Frontal cortex (tissue), 3 donors: ENCODE measurements at regions not wholly inside any gene's neighbourhood (a gene's known extent, or its start where the extent isn't known, plus 50 kb on each side); places are given as distances from the start of the nearest gene placed in this dataset.
"Not testable (repeated sequence)": the region's sequence is repeated elsewhere in the genome, so short reads cannot be mapped to it uniquely, and the experiment has no call there.

Experiments used
- DNase-seq, 2 donors: peaks; one replicate each; pipeline ENCODE4 v3.0.0; 2012; ENCODE audit warnings: low spot score in 2 of 2
- FAIRE-seq: peaks from 2 replicates; lab custom pipeline; 2012; peaks lifted over from hg19 to GRCh38; lab: Jason Lieb, UNC
- donor health status: control.
- donor health status: control.
- donor health status: control.

GRCh38 chr3:181915551-181915950, 203.8 kb downstream of the SOX2 start:
- DNase-seq (no peak), FAIRE-seq (no peak)

- FAIRE-seq: no peak
- DNase-seq: no peak
Measured at GRCh38 chr3:181916013-181916412, 204.3 kb downstream of the SOX2 start.

GRCh38 chr3:181917027-181917426, 205.3 kb downstream of the SOX2 start:
- DNase-seq (no peak), FAIRE-seq (no peak)

- DNase-seq (no peak), FAIRE-seq (no peak)
Measured at GRCh38 chr3:181919375-181919774, 207.7 kb downstream of the SOX2 start.

- no peak for DNase-seq
- FAIRE-seq: no peak
Measured at GRCh38 chr3:181920409-181920808, 208.7 kb downstream of the SOX2 start.

GRCh38 chr3:181921220-181921619, 209.5 kb downstream of the SOX2 start:
- no peak for FAIRE-seq

GRCh38 chr3:181925841-181926240, 214.1 kb downstream of the SOX2 start:
- not testable (repeated sequence) for FAIRE-seq

More at GRCh38 chr3:181921220-181921619, 209.5 kb downstream of the SOX2 start:
- DNase-seq: no peak

GRCh38 chr3:181929501-181929900, 217.8 kb downstream of the SOX2 start:
- DNase-seq (no peak), FAIRE-seq (no peak)

More at GRCh38 chr3:181925841-181926240, 214.1 kb downstream of the SOX2 start:
- DNase-seq: not testable (repeated sequence)

- DNase-seq (no peak), FAIRE-seq (no peak)
Measured at GRCh38 chr3:181930105-181930504, 218.4 kb downstream of the SOX2 start.

- no peak for FAIRE-seq
- no peak for DNase-seq
Measured at GRCh38 chr3:181932039-181932438, 220.3 kb downstream of the SOX2 start.

GRCh38 chr3:181933052-181933618, 221.4 kb downstream of the SOX2 start:
- FAIRE-seq: no peak

GRCh38 chr3:181935915-181936314, 224.2 kb downstream of the SOX2 start:
- DNase-seq (no peak), FAIRE-seq (no peak)

More at GRCh38 chr3:181933052-181933618, 221.4 kb downstream of the SOX2 start:
- no peak for DNase-seq

GRCh38 chr3:181936774-181937173, 225.0 kb downstream of the SOX2 start:
- no peak for FAIRE-seq
- no peak for DNase-seq

- DNase-seq, FAIRE-seq: not testable (repeated sequence)
Measured at GRCh38 chr3:181938580-181938979, 226.9 kb downstream of the SOX2 start.

- DNase-seq (no peak), FAIRE-seq (no peak)
Measured at GRCh38 chr3:181940703-181941102, 229.0 kb downstream of the SOX2 start.

GRCh38 chr3:181941250-181941649, 229.5 kb downstream of the SOX2 start:
- no peak for DNase-seq
- FAIRE-seq: no peak

- no peak for FAIRE-seq
- DNase-seq: no peak
Measured at GRCh38 chr3:181943285-181943684, 231.6 kb downstream of the SOX2 start.

- FAIRE-seq (no peak), DNase-seq (no peak)
Measured at GRCh38 chr3:181947606-181948005, 235.9 kb downstream of the SOX2 start.

GRCh38 chr3:181948286-181948685, 236.6 kb downstream of the SOX2 start:
- FAIRE-seq: no peak
- DNase-seq: no peak

GRCh38 chr3:181952221-181952620, 240.5 kb downstream of the SOX2 start:
- FAIRE-seq (no peak), DNase-seq (no peak)

- no peak for FAIRE-seq
- DNase-seq: no peak
Measured at GRCh38 chr3:181952929-181953328, 241.2 kb downstream of the SOX2 start.

- no peak for FAIRE-seq
- no peak for DNase-seq
Measured at GRCh38 chr3:181955566-181955965, 243.8 kb downstream of the SOX2 start.
